H1 (cell line): ENCODE measurements at regions not wholly inside any gene's neighbourhood (a gene's known extent, or its start where the extent isn't known, plus 50 kb on each side); places are given as distances from the start of the nearest gene placed in this dataset.

ENCODE experiments used
- CEBPB ChIP-seq: IDR thresholded peaks from 2 replicates; pipeline ENCODE4 v1.6.1; 2012; ENCODE audit warnings: low read depth, low read length
- KDM1A ChIP-seq: fragments of 200-600, 300-600 bp; sonication (generic); IDR thresholded peaks from 2 replicates; pipeline ENCODE4 v1.7.1; 2016; ENCODE audit warnings: mild to moderate bottlenecking, low read length, borderline replicate concordance
- TBP ChIP-seq: IDR thresholded peaks from 2 replicates; pipeline ENCODE4 v1.6.1; 2011; ENCODE audit warnings: low read depth, low read length, improper control_type of control experiment
- TF ChIP-seq, protein P1 (sequence below): IDR thresholded peaks from 2 replicates; pipeline ENCODE4 v1.6.1; 2012; ENCODE audit warnings: inconsistent platforms

DNA sequence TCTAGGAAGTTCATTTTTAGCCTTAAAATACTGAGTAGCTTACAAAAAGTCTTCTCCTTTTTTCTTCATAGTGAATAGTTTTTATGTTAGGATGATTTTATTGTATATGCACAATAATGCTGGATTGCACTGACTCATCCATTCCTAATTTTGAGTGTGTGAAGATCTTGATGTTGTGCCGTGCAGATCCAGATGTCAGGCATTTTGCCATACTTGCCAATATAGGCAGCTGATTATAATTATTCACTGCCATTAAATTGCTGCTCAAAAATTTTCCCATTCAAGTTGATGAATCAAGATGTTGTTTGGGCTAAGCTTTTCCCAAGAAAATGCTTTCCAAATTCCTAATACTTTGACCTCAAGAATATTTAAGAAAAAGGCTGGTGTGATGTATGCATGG, 218.3 kb downstream of the AHR start (continued):
- no peak for TF ChIP-seq TBP
- no peak for TF ChIP-seq KDM1A
- no peak for TF ChIP-seq CEBPB
- TF ChIP-seq, protein P1, sequence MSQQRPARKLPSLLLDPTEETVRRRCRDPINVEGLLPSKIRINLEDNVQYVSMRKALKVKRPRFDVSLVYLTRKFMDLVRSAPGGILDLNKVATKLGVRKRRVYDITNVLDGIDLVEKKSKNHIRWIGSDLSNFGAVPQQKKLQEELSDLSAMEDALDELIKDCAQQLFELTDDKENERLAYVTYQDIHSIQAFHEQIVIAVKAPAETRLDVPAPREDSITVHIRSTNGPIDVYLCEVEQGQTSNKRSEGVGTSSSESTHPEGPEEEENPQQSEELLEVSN, result no peak
